Limb (tissue), 2 donors: ENCODE measurements at regions not wholly inside any gene's neighbourhood (a gene's known extent, or its start where the extent isn't known, plus 50 kb on each side); places are given as distances from the start of the nearest gene placed in this dataset.

Source experiments
- DNase-seq, 2 donors: peaks; one replicate each; pipeline ENCODE4 v3.0.0-alpha.2; 2016; ENCODE audit errors: extremely low spot score in 2 of 2

DNA sequence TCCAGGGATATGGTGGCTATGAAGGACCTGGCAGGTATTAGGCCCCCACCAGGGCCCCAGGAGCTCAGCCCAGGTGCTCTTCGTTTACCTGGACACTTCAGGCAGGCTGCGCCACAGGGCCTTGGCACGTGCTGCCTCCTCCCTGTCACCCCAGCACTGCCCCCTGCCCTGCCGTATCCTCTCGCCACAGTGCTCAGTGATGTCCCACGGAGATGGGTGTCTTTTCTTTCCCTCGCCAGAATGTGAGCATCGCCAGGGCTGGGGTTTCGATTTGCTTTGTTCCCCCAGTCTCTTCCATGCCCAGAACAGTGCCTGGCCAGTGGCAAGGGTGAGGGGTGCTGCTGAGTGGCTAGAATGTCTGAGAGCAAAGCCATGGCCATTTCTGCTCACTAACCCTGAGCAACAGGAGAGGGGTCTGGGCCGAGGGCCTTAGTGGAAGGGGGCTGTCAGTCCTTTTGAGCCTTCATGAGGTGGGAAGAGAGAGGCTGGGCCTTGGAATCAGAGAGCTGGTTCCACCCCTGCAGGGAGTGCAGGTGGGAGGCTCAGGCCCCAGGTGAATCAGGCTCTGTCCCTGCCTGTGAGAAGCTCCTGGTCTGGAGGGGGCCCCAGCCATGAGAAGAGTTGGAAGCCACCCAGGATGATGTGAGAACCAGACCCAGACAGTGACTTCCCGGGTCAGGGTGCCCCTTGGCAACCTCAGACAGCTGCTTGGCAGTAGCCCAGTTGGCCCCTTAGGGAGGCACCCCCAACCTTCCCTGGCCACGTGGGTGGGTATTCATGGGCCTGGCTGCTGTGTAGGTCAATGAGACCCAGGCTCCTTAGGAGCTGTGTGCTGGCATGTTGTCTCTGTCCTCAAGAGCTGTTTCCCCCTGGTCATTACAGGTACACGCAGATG is 129.9 kb upstream of the HS6ST1 start:
- DNase-seq, result peak in 1 of 2 donors; percentile 30

DNA sequence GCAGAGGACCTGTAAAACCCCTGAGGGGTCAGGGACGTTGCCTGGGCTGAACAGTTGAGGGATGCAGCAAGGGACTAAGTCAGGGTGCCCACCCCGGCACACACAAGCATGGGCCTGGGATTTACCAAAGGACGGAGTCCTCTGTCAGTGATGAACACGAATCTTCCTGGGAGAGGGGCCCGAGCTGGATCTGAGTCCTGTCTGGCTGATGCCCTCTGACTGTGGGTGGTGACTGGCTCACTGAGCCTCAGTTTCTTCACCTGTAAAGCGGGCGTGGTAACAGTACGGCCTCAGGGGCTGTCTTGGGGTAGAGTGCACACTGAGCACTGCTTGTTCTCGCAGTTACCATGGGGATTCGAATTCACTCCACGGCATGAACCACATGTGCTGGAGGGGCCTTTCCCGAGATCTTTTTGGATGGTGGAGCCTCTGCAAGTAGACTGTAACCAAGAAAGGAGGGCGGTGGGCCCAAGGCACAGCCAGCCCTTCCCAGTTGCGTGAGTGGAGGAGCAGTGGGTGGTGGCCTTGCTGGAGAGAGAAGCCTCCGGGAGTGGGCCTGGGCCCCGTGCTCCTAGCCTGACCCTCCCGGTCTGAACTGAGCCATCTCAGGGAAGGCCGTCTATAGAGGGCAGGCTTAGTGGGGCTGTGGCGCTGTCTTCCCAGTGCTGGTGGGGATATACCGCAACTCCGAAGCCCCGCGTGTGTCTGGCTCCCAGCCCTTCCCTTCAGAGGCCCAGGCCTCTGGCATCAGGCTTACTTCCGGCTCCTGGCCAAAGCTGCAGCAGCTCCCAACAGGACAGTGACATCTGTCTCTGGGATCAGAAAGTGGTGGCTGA is 130.8 kb upstream of the HS6ST1 start:
- DNase-seq, result peak in 1 of 2 donors; percentile 32

DNA sequence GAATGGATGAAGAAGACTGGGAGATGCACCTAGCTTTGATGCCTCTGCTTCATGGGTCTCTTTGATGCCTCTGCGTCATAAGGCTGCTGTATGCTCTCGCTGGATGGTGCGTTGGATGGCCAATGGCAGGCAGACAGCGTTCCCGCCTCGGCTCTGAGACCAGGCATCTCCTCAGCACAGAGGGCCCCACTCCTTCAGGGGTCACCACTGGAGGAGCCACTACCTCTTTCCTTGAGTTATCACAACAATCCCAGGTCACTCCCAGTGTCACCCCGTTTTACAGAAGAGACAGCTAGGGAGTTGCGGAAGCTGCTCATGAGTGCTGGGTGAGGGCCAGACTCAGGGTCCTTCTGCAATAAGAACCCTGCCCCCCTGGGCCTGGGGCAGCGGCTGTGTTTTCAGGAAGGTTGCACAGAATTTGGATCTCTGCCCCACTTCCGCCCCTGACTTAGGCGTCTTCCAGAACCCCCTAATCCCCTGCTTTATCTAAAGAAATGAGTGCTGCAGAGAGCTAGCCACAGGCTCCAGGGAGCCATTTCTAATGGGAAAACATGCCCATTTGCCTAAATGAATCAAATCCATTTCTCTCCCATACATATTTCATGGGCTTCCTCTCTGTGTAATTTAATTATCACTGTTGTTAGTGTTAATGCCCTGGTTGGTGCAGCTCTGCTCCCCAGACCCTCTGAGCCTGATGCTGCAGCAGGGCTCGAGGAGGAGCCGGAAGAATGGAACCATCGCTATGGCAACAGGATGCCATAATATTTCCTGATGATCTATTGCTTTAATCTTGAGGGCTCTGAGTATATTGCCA is 131.8 kb upstream of the HS6ST1 start:
- peak in 1 of 2 donors; percentile 36 for DNase-seq

DNA sequence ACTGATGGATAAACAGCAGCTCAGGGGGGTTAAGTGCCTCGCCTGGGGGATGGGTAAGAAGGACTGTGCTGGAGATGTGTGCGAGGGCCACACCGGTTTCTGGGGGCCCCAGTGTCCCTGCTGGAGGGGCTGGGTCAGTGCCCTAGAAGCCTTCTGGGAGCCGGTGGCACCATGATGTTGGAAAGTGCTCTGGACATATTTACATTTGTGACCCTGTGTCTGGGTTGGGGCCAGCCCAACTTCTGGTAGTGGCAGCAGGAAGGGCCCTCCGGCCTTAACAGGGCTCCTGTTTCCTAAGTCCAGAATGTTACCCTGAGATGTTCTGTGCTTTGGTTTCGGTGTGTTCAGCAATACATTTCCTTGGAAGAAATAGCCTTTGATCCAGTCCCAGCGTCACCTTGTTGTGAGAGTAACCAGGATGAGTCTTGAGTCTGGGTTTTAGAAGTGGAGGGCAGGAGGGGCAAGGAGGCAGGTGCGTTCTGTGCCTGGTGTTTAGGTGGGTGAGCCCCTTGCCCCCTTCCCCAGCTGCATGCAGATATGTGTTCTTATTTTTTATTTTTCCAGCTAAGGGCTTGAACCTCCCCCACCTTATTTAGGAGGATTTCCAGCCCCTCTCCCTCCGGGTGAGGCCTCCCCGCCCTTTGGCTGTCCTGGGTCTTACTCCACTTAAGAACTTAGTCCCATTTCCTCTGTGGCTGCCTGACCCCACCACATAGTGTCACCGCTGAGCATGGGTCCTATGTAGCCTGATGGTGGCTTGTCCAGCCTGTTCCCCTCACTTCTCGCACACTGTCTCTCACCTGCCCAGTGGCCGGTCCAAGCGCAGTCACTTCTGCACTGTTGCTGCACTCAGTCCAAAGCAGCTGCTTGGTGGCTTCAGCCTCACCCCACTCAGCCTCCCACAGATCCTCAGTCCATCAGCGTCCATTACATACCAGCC is 132.7 kb upstream of the HS6ST1 start:
- DNase-seq, result peak in 1 of 2 donors; percentile 34

DNA sequence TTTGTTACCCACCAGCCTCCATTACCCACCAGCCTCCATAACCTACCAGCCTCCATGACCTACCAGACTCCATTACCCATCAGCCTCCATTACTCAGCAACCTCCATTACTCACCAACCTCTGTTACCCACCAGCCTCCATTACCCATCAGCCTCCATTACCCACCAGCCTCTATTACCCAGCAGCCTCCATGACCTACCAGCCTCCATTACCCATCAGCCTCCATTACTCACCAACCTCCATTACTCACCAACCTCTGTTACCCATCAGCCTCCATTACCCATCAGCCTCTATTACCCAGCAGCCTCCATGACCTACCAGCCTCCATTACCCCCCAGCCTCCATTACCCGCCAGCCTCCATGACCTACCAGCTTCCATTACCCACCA is 133.3 kb upstream of the HS6ST1 start:
- no peak for DNase-seq

DNA sequence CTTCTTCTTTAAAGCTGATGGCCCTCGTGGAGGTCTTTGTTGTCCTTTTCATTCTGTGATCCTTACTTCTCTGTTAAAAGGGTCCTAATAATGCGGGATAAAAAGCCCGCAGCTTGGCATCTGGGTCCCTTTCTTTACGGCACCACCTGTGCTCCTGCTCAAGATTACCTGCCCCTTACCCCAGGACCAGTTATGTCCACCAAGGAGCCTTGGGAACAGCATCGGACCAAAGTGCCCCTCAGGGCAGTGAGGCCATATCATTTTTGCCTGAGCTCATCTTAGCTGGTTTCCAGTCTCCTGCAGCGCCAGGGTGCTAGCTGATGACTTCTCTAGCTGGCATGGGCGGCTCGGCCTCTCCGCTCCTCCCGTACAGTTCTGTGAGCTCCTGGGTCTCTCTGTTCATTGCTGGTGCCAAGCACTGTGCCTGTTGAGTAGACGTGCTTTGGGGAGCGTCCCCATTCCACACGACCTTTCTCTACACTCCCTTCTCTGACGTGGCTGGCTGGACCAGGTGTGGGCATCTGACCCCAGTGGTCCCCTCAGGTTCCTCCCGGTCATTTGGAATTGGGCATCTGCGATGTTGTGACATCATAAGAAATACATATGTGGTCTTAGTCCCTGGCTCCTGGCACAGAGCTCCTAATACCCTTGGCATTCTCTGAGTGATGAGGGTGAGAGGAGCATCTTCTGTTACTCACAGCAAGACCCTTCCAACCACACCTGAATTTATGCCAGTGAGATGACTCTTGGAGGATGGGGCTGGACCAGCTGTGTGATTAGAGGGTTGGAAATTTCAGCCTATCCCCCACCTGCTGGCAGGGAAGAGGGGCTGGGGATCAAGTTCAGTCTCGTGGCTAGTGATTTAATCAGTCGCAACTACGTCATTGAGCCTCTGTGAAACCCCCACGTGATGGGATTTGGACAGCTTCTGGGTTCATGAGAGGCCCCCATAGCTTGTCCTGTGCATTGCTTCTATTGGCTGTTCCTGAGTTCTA is 134.2 kb upstream of the HS6ST1 start:
- DNase-seq, result peak in 1 of 2 donors; percentile 17

DNA sequence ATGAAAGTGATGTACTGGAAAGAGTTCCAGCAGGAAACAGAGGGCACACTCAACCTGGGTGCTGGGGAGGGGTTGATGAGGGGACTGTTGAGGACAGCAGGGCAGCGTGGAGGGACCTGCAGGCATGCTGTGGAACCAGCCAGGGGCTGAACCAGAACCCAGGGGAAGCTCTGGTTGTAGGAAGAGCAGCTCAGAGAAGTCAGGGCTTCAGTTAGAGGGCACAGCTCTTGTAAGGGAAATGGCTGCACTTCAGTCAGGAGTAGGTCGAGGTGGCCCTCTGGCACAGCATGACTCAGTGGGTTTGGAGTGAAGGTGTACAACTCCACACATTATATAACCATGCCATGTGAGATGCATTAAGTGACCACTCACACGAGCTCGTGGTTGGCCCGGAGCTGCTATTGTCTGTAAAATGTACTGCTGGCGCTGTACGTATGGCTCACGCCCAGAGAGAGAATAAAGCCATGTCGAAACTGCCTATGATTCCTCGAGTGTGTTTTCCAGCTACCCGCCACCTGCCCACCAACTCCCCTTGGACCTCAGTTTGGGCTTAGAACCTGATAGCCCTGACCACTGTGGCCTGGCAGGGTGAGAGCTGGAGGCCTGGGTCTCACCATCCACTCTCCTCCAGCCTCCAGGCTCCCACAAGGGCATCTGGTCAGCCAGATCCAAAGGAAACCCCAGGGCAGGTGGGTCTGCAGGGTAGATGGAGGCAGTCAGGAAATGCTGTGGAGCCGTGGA is 136.5 kb upstream of the HS6ST1 start:
- DNase-seq, result peak in 1 of 2 donors; percentile 14

DNA sequence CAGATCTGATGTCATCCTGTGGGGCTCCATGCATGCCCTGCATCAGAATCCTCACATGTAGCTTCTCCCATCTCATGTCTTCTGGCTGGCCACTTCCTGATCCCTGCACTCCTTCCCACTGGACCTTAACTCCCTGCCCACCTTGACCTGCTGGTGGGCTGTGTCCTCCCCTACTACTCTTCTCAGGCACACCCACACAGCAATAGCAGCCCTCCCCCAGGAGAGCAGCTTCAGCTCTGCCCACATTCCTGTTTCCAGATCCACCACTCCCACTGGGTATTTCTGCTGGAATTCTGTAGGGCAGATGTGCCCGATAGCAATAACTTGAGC is 137.0 kb upstream of the HS6ST1 start:
- DNase-seq, result peak in 1 of 2 donors; percentile 6

DNA sequence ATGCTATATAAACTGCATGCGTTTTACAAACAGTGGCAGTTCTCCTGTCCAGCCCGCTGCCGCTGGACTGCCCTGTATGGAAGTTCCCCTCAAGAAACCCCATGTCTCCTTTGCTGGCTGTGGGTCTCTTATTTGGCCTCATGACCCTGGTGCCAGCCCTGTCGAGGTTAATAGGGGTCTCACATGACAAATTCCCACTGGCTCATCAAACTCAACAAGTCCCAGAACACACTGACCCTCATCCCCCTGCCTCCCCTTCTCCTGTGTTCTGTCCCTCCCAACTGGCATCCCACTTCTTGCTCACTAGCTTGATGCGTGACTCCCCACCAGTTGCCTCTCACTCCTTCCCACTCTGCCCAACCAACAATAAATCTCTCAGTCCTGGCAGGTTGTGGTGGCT is 137.6 kb upstream of the HS6ST1 start:
- DNase-seq, result peak in 1 of 2 donors; percentile 14

DNA sequence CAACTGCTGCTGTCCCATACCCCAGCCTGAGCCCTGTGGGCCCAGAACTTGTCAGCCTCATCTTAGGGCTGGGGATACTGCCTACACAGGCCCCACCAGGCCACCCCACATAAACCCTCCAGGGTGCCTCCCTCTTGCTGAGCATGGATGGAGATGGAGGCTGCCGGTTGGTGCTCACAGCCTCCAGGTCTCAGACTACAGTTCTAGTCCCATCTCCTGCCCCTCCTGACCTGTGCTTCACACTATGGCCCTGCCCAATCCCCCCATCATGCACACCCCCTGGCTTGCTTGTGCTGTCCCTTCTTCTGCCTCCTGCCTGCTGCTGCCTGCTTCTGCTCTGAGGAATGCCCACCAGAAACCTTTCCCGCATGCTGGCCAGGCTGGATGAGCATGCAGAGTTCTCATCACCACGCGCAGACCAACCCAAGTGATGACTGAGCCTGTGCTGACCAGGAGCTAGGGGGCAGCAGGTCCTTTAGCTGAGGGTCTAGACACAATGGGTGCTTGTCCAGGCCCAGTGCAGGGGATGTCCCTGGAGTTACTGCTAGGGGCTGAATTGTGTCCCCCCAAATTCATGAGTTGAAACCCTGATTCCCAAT is 138.4 kb upstream of the HS6ST1 start:
- peak in 1 of 2 donors; percentile 17 for DNase-seq

DNA sequence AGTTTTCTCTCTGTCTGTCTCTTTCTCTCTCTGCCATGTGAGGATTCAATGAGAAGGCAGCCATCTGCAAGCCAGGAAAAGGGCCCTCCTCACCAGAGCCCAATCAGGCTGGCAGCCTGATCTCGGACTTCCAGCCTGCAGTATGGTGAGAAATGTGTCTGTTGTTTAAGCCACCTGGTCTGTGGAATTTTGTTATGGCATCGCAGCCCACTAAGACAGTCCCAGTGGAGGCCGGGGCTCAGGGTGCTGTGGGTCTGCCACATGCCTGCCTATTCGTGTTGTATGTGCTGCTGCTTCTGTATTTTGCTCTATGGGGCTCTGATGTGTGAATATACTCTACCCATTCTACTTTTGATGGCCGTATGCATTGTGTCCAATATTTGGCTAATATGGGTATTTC is 139.0 kb upstream of the HS6ST1 start:
- DNase-seq, result peak in 1 of 2 donors; percentile 19

DNA sequence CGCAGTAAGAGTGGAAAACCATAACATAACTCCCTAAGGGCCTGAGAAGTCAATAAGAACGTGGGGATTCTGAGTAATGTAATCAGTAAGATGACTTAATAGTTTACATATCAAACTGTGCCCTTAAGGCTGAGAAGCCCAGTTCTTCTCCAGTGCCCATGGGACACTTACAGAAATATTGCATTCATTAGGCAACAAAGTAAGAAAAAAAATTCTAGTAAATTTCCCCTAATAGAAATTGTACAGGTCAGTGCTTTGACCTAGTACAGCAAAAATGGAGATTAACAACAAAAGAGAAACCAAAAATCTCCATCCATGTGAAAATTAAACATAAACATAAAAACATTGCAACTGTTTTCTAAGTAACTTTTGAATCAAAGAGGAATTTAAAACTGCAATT is 139.8 kb upstream of the HS6ST1 start:
- no peak for DNase-seq

DNA sequence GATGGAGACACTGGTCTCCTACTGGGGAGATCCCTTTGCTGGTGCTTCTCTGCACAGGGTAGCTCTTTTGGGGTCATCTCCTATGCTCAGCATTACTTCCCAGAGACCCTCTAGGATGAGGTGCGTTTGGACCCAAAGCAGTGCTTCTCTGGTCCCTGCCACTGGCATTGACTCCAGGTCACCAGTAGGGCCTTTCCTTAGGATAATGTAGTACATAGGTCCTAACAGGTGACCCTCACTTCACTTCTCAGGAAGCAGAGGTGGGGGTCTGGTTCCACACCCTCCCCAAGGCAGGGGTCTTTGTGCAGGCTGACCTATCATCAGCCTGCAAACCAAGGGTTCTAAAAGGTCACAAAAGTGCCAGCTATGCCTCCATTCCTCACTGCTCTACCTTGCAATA is 145.8 kb upstream of the HS6ST1 start:
- no peak for DNase-seq

DNA sequence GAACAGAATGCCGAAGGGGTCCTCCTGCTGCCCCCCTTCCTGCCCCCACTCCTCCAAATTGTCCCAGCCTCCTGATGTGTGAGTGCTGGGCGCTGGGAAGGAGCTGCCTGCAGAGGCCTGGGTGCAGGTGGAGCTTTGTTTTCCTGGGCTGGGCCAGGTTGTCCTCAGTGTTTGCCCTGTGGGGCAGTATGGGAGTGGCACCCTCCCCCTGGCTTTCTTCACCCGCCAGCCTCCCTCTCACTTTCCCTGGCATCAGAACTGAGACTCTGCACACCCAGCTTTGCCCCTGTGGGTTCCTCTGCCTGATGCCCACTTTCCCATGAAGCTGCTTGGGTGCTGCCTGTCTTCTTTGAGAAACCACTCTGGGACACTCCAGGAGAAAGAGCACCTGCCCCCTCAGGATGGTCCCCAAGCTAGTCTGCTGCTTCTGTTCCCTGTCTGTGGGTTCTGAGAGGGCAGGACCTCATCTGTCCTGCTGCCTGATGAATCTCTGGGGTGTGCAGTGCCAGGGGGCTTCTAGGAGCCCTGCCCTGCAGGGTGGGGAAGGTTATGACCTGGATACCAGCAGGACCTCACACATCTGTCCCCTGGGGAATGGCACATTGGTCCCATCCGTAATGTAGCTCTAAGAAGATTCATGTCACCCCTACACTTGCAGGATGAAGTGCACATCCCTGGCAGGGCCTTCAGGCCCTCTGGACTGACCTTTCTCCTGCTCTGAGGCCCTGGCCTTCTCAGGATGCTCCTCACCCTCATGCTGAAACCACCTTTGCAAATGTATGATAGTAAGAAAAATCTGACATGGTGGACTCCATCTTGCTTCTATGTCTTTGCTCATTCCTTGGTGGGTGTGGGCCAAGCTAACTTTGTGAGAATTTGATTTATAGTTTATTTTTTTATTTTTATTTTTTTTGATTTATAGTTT is 146.8 kb upstream of the HS6ST1 start:
- no peak for DNase-seq

DNA sequence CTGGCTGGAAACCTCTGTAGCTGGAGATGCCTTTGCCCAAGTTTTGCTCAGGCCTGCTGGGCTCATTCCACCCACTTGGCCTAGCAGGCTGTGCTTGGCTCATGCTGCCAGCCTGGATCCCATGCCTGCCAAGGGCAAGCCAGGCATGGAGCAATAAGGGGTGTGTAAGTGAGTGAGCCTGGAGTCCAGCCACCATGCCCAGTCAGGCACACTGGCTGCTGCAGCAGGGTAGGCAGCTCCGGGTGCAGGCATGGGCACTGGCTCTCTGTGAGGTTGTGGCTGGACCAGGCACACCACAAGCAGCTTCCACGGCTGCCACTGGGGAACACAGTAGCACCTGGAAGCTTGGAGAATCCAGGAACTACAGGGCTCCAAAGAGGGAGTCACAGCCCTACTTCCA is 147.7 kb upstream of the HS6ST1 start:
- DNase-seq, result no peak

DNA sequence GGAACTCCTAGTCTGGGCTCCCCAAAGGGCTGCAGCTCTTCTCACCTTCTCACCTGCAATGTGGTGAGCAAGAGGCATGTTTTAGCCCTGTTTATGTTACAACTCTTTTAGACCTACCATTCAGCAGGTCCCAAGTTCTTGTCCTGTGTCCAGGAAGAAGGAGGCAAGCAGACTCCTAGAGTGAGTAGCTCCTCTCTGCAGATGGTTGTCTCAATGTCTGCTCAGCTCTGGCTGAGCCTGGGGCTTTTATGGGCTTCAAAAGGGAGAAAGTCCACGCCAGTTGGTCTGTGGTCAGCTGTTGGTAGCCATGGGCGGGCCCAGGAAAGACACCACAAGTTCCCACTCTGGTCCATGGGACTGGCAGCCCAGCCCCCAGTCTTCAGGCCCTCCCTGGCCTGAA is 148.1 kb upstream of the HS6ST1 start:
- no peak for DNase-seq

DNA sequence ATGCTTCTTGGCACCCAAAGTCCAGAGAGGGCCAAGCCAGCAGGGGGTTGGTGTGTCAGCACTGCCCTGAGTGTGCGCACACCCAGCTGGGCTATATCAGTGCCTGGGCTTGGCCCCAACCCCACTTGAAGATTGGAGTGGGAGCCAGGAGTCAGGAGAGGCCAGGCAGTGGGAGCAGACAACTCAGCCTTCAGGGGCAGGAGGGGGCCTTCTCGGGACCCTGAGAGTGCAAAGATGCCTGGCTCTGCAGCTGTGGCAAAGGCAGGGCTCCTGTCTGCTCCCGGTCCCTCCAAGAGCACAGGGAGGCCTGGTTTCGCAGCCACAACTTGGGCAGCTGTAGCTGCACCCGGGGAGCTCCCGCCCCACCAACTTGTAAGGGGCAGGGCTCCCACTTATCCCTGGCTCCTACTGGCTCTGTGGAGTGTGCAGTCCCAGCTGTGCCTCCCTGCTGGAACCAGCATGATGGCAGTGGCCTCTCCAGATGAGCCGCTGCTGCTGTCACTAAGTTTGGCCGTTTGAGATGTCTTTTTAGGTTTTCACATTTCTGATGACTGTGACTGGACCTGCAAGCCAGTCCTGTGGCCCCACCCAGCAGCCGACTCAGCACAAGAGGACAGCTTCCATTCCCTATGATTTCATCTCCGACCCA is 148.8 kb upstream of the HS6ST1 start:
- DNase-seq, result peak in 1 of 2 donors; percentile 5
